ENCODE measurements at regions not wholly inside any gene's neighbourhood (a gene's known extent, or its start where the extent isn't known, plus 50 kb on each side); places are given as distances from the start of the nearest gene placed in this dataset.

DNA sequence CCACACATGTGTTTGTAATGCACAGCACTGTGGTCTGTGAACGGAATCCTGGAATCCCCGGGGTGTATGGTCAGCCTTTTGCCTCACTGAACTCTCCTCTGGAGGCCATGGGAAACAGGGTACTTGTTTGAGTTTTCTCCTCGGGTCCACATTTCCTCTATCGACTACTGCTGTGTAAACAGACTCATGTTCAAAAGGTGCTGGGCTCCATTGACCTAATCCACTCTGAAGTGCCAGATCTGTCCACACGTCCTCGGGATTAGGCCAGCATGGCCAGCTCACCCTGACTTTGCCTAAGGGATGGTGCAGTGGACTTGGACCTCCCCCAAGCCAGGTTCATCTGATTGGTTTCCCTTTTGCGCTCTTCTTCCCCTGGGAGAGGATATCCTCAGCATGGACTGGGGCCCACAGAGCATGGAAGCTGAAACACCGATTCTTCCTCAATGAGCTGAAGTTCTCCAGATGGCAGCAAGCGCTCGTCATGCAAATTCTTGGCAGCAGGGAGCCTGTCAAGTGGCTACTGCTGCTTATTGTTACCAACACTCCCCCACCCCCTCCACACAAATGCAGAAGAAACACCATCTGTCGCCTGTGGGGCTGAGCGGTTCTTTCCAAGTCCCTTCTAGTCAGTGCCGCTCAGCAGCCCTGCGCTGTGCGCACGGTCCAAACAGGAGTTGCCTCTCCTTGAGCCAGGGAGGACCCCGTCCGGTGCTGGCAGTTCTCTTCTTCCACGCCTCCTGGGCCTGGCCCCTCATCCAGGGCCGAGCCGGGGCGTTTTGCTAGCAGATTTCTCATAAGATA is 292.6 kb upstream of the MARCKS start:
- ChIA-PET POLR2A (no interaction called here), CTCF (interaction anchor here (0.6 kb wide), 1 partner anchor 249 kb away, joined by 3 read pairs; no protein-coding TSS in a partner anchor)
- Histone ChIP-seq H3K9me3 (ENCODE audit: control insufficient read depth, insufficient read depth, low read depth, low read length) (no peaks in the 10 kb centered on the region), H3K27ac (ENCODE audit: low read length) (no peak overlapping the region), H3K4me1 (ENCODE audit: control insufficient read depth, insufficient read depth, low read length) (no peaks in the 10 kb centered on the region), H3K36me3 (ENCODE audit: control insufficient read depth, insufficient read depth, low read length) (no peaks in the 10 kb centered on the region), H3K4me3 (ENCODE audit: low read depth in 2 of 2, low read length in 2 of 2) (0 out of 4 replicates have a peak overlapping the region, but pooled peaks of 1 of the 2 experiments have one; percentile 7), H3K27me3 (ENCODE audit: control insufficient read depth, insufficient read depth, low read length) (no peaks in the 10 kb centered on the region)
- no peak for TF ChIP-seq TCF7L2 (IDR thresholded peaks at IDR 0.05; ENCODE audit: low read depth, low read length)
- no peak for TF ChIP-seq POLR2AphosphoS5 (IDR thresholded peaks at IDR 0.05; ENCODE audit: low read depth, low read length)
- TF ChIP-seq, protein P1, sequence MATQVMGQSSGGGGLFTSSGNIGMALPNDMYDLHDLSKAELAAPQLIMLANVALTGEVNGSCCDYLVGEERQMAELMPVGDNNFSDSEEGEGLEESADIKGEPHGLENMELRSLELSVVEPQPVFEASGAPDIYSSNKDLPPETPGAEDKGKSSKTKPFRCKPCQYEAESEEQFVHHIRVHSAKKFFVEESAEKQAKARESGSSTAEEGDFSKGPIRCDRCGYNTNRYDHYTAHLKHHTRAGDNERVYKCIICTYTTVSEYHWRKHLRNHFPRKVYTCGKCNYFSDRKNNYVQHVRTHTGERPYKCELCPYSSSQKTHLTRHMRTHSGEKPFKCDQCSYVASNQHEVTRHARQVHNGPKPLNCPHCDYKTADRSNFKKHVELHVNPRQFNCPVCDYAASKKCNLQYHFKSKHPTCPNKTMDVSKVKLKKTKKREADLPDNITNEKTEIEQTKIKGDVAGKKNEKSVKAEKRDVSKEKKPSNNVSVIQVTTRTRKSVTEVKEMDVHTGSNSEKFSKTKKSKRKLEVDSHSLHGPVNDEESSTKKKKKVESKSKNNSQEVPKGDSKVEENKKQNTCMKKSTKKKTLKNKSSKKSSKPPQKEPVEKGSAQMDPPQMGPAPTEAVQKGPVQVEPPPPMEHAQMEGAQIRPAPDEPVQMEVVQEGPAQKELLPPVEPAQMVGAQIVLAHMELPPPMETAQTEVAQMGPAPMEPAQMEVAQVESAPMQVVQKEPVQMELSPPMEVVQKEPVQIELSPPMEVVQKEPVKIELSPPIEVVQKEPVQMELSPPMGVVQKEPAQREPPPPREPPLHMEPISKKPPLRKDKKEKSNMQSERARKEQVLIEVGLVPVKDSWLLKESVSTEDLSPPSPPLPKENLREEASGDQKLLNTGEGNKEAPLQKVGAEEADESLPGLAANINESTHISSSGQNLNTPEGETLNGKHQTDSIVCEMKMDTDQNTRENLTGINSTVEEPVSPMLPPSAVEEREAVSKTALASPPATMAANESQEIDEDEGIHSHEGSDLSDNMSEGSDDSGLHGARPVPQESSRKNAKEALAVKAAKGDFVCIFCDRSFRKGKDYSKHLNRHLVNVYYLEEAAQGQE (IDR thresholded peaks at IDR 0.05; ENCODE audit: insufficient read depth in 1 of 2, low read depth in 2 of 2, low read length in 1 of 2) = no peak
- TF ChIP-seq, protein P2, sequence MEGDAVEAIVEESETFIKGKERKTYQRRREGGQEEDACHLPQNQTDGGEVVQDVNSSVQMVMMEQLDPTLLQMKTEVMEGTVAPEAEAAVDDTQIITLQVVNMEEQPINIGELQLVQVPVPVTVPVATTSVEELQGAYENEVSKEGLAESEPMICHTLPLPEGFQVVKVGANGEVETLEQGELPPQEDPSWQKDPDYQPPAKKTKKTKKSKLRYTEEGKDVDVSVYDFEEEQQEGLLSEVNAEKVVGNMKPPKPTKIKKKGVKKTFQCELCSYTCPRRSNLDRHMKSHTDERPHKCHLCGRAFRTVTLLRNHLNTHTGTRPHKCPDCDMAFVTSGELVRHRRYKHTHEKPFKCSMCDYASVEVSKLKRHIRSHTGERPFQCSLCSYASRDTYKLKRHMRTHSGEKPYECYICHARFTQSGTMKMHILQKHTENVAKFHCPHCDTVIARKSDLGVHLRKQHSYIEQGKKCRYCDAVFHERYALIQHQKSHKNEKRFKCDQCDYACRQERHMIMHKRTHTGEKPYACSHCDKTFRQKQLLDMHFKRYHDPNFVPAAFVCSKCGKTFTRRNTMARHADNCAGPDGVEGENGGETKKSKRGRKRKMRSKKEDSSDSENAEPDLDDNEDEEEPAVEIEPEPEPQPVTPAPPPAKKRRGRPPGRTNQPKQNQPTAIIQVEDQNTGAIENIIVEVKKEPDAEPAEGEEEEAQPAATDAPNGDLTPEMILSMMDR (IDR thresholded peaks at IDR 0.05) = no peak
- no peak for TF ChIP-seq SIN3A (IDR thresholded peaks at IDR 0.05; ENCODE audit: borderline replicate concordance, insufficient read depth, low read depth, low read length)
- DNase-seq (ENCODE audit: low read depth, low spot score) = no peak
- intact Hi-C loops (cut with micrococcal nuclease; ENCODE audit: unreplicated experiment) = no loop called here
- BruUV-seq (replicated peaks) = no TSS peak
- peak; percentile 79 for ATAC-seq
- in situ Hi-C loops (cut with HindIII; ENCODE audit: low pct_unique_long_range_greater_than_20kb, low sequenced_read_pairs) = no loop called here

DNA sequence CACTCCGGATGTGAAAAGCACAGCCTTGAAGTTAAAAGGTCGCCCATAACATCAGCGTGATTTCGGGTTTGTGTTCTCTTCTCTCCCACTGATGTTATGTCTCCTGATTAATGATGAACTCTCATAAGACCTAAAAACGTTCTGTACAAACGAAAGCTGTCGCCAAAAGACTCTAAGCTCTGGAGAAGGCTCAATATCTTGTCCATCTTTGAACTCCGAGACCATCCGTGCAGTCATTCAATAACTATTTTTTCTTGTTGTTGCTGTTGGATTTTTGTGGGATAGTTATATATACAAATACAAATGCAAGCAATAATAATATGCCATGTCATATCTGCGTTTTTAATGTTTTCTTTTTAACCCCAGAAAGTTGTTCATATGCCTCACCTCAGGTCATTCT is 291.8 kb upstream of the MARCKS start:
- DNase-seq (ENCODE audit: low read depth, low spot score) (no peak), ATAC-seq (0 out of 2 replicates have a peak, but pooled peaks have one; percentile 24)
- H3K36me3 ChIP-seq (ENCODE audit: control insufficient read depth, insufficient read depth, low read length) = no peaks in the 10 kb centered on the region
- BruUV-seq (replicated peaks) = no TSS peak
- in situ Hi-C loops (cut with HindIII; ENCODE audit: low pct_unique_long_range_greater_than_20kb, low sequenced_read_pairs) = no loop called here
- H3K27me3 ChIP-seq (ENCODE audit: control insufficient read depth, insufficient read depth, low read length) = no peaks in the 10 kb centered on the region
- no peaks in the 10 kb centered on the region for H3K9me3 ChIP-seq (ENCODE audit: control insufficient read depth, insufficient read depth, low read depth, low read length)
- H3K4me1 ChIP-seq (ENCODE audit: control insufficient read depth, insufficient read depth, low read length) = no peaks in the 10 kb centered on the region
- no peak overlapping the region for H3K4me3 ChIP-seq (ENCODE audit: low read depth in 2 of 2, low read length in 2 of 2)
- intact Hi-C loops (cut with micrococcal nuclease; ENCODE audit: unreplicated experiment) = no loop called here
- ChIA-PET POLR2A (no interaction called here), CTCF (interaction anchor here (0.5 kb wide), 1 partner anchor 107 kb away, joined by 5 read pairs; no protein-coding TSS in a partner anchor)
- no peak overlapping the region for H3K27ac ChIP-seq (ENCODE audit: low read length)
- TF ChIP-seq, protein P2 (IDR thresholded peaks at IDR 0.05) = no peak
- TF ChIP-seq POLR2AphosphoS5 (IDR thresholded peaks at IDR 0.05; ENCODE audit: low read depth, low read length) (no peak), TCF7L2 (IDR thresholded peaks at IDR 0.05; ENCODE audit: low read depth, low read length) (no peak), SIN3A (IDR thresholded peaks at IDR 0.05; ENCODE audit: borderline replicate concordance, insufficient read depth, low read depth, low read length) (no peak)
- TF ChIP-seq, protein P1 (IDR thresholded peaks at IDR 0.05; ENCODE audit: insufficient read depth in 1 of 2, low read depth in 2 of 2, low read length in 1 of 2) = no peak
